ENCODE measurements at regions not wholly inside any gene's neighbourhood (a gene's known extent, or its start where the extent isn't known, plus 50 kb on each side); places are given as distances from the start of the nearest gene placed in this dataset.
"Not testable (repeated sequence)": the region's sequence is repeated elsewhere in the genome, so short reads cannot be mapped to it uniquely, and the experiment has no call there.

- Histone ChIP-seq H3K4me3 (ENCODE audit: low read depth, low read length) (no peak overlapping the region), H3K9me3 (ENCODE audit: control insufficient read depth, insufficient read depth, low read depth, low read length) (peaks cover 2% of the 10 kb centered on the region; the same call in 1 of the 2 replicates), H3K27ac (ENCODE audit: extremely low read depth, low read depth, low read length) (no peak overlapping the region), H3K36me3 (ENCODE audit: control insufficient read depth in 2 of 2, insufficient read depth in 1 of 2, low read length in 2 of 2) (no peaks in the 10 kb centered on the region), H3K4me1 (ENCODE audit: control insufficient read depth, insufficient read depth, low read length) (peaks cover 9% of the 10 kb centered on the region; the same call in 1 of the 2 replicates)
- CTCF ChIA-PET = no interaction called here
- POLR2A ChIA-PET = no interaction called here
- TF ChIP-seq GLI4 (tag by site-specific recombination; IDR thresholded peaks at IDR 0.05) (no peak), ZNF560 (tag by site-specific recombination; IDR thresholded peaks at IDR 0.05; ENCODE audit: borderline replicate concordance) (no peak), ZBTB49 (tag by site-specific recombination; IDR thresholded peaks at IDR 0.05; ENCODE audit: low read depth) (no peak), ZNF529 (tag by site-specific recombination; IDR thresholded peaks at IDR 0.05; ENCODE audit: insufficient replicate concordance) (no peak), ZNF16 (tag by site-specific recombination; IDR thresholded peaks at IDR 0.05; ENCODE audit: low read depth) (no peak), ZNF830 (tag by site-specific recombination; IDR thresholded peaks at IDR 0.05; ENCODE audit: low read depth) (no peak), BCL11A (tag by site-specific recombination; IDR thresholded peaks at IDR 0.05; ENCODE audit: low read depth) (no peak), ZNF473 (tag by site-specific recombination; IDR thresholded peaks at IDR 0.05) (no peak), ZNF610 (tag by site-specific recombination; IDR thresholded peaks at IDR 0.05; ENCODE audit: borderline replicate concordance) (no peak), ZNF521 (tag by site-specific recombination; IDR thresholded peaks at IDR 0.05) (no peak), ZNF140 (tag by site-specific recombination; IDR thresholded peaks at IDR 0.05) (no peak), ZSCAN16 (tag by site-specific recombination; IDR thresholded peaks at IDR 0.05) (no peak), KLF8 (tag by site-specific recombination; IDR thresholded peaks at IDR 0.05) (no peak), ZNF335 (tag by site-specific recombination; conservative IDR thresholded peaks at IDR 0.05) (no peak), ZNF18 (tag by site-specific recombination; IDR thresholded peaks at IDR 0.05) (no peak), ATF2 (tag by site-specific recombination; IDR thresholded peaks at IDR 0.05; ENCODE audit: low read depth) (no peak), ZNF433 (tag by site-specific recombination; IDR thresholded peaks at IDR 0.05; ENCODE audit: low read depth) (no peak)
These were observed 117.6 kb downstream of the PMAIP1 start for GRCh38 chr18:60017371-60017770.

- H3K4me3 ChIP-seq (ENCODE audit: low read depth, low read length); POLR2A ChIA-PET; H3K4me1 ChIP-seq (ENCODE audit: control insufficient read depth, insufficient read depth, low read length); CTCF ChIA-PET; H3K9me3 ChIP-seq (ENCODE audit: control insufficient read depth, insufficient read depth, low read depth, low read length); H3K36me3 ChIP-seq (ENCODE audit: control insufficient read depth in 2 of 2, insufficient read depth in 1 of 2, low read length in 2 of 2); H3K27ac ChIP-seq (ENCODE audit: extremely low read depth, low read depth, low read length): not testable (repeated sequence)
These were observed 116.0 kb downstream of the PMAIP1 start for GRCh38 chr18:60015826-60016225.

GRCh38 chr18:60013148-60013547 lies 113.4 kb downstream of the PMAIP1 start:
- H3K36me3 ChIP-seq (ENCODE audit: control insufficient read depth in 2 of 2, insufficient read depth in 1 of 2, low read length in 2 of 2); H3K4me3 ChIP-seq (ENCODE audit: low read depth, low read length); H3K27ac ChIP-seq (ENCODE audit: extremely low read depth, low read depth, low read length); H3K4me1 ChIP-seq (ENCODE audit: control insufficient read depth, insufficient read depth, low read length); CTCF ChIA-PET; POLR2A ChIA-PET; H3K9me3 ChIP-seq (ENCODE audit: control insufficient read depth, insufficient read depth, low read depth, low read length): not testable (repeated sequence)

Measured in HEK293 (cell line).